GM12878 (cell line): ENCODE measurements at regions not wholly inside any gene's neighbourhood (a gene's known extent, or its start where the extent isn't known, plus 50 kb on each side); places are given as distances from the start of the nearest gene placed in this dataset.

Source experiments
- ATAC-seq: fragments of 200-7000 bp; cut with Tn5 transposase; 3 replicates; pipeline ENCODE4 v1.9.1; 2020; ENCODE audit warnings: mild to moderate bottlenecking, moderate library complexity
- BruUV-seq: library from RNA; stranded (reverse); fragments of 400-500 nt; replicated peaks from 2 replicates; lab custom pipeline; 2021; lab: Mats Ljungman, UMichigan
- CTCF ChIA-PET: fragments of 300-600 bp; sonication (Branson Sonifier 250); formaldehyde crosslinking; extraction: SDS; loops from one replicate; lab custom pipeline; 2021; ENCODE audit warnings: inconsistent platforms; lab: Yijun Ruan, JAX
- POLR2A ChIA-PET: fragments of 350-600 bp; formaldehyde crosslinking; extraction: SDS; loops from one replicate; lab custom pipeline; 2021; ENCODE audit warnings: inconsistent platforms; lab: Charles Lee
- RAD21 ChIA-PET: fragments of 300-600 bp; sonication (Branson Sonifier 250); formaldehyde crosslinking; loops from one replicate; lab custom pipeline; 2023; ENCODE audit warnings: antibody characterized with exemption; ENCODE audit not compliant: unreplicated experiment; lab: Charles Lee
- SMC1A ChIA-PET: fragments of 300-600 bp; sonication (Branson Sonifier 250); formaldehyde crosslinking; loops from one replicate; lab custom pipeline; 2023; ENCODE audit not compliant: unreplicated experiment, uncharacterized antibody; lab: Charles Lee
- DNase-seq: peaks from one replicate; pipeline ENCODE4 v3.0.0-alpha.2; 2011; ENCODE audit warnings: low read depth, low spot score
- FAIRE-seq: peaks from 3 replicates; lab custom pipeline; 2011; peaks lifted over from hg19 to GRCh38; lab: Jason Lieb, UNC
- H2AFZ ChIP-seq: 2 replicates; pipeline ENCODE4 v1.6.0; 2011; ENCODE audit warnings: low read depth, low read length, control low read depth; ENCODE audit not compliant: control insufficient read depth
- H3K27ac ChIP-seq: 2 replicates; pipeline ENCODE4 v1.5.1; 2011; ENCODE audit warnings: control low read depth; ENCODE audit not compliant: control insufficient read depth, insufficient read depth
- H3K27me3 ChIP-seq, 2 experiments: replicated peaks in 1 of 2; 2 replicates each; pipeline versions ENCODE4 v1.6.0 to v1.6.1; 2011; ENCODE audit warnings: low read length in 1 of 2; ENCODE audit not compliant: control insufficient read depth in 2 of 2, insufficient read depth in 2 of 2
- H3K36me3 ChIP-seq, 2 experiments: 2 replicates each; pipeline ENCODE4 v1.5.1; 2011; ENCODE audit warnings: low read length in 1 of 2; ENCODE audit not compliant: control insufficient read depth in 2 of 2, insufficient read depth in 2 of 2
- H3K4me1 ChIP-seq: 2 replicates; pipeline ENCODE4 v1.6.1; 2011; ENCODE audit warnings: mild to moderate bottlenecking, low read length, moderate library complexity, mixed read lengths; ENCODE audit not compliant: control insufficient read depth, insufficient read depth
- H3K4me2 ChIP-seq: 2 replicates; pipeline ENCODE4 v1.6.0; 2011; ENCODE audit warnings: control low read depth; ENCODE audit not compliant: control insufficient read depth, insufficient read depth
- H3K4me3 ChIP-seq: fragments of 200-600 bp; sonication (generic); 2 replicates; pipeline ENCODE4 v1.5.1; 2016
- H3K79me2 ChIP-seq: 2 replicates; pipeline ENCODE4 v1.6.0; 2011; ENCODE audit warnings: low read length; ENCODE audit not compliant: control insufficient read depth, insufficient read depth
- H3K9ac ChIP-seq: 2 replicates; pipeline ENCODE4 v1.8.0; 2011; ENCODE audit warnings: low read length, control low read depth, mixed read lengths; ENCODE audit not compliant: control insufficient read depth, insufficient read depth
- H3K9me3 ChIP-seq: replicated peaks from 3 replicates; pipeline ENCODE4 v1.5.1; 2011; ENCODE audit warnings: mild to moderate bottlenecking, low read length; ENCODE audit not compliant: control insufficient read depth, insufficient read depth
- H4K20me1 ChIP-seq: 2 replicates; pipeline ENCODE4 v1.6.0; 2011; ENCODE audit not compliant: control insufficient read depth, insufficient read depth
- CHD2 ChIP-seq: IDR thresholded peaks from 2 replicates; pipeline ENCODE4 v1.6.1; 2011; ENCODE audit warnings: low read depth, low read length, improper control_type of control experiment, borderline replicate concordance
- FOXK2 ChIP-seq: fragments of 450-650 bp; IDR thresholded peaks from 2 replicates; pipeline ENCODE4 v1.6.1; 2017; ENCODE audit warnings: mild to moderate bottlenecking, moderate library complexity
- HDAC6 ChIP-seq: fragments of 200-600 bp; sonication (generic); IDR thresholded peaks from one replicate; pipeline ENCODE4 v1.8.0; 2017; ENCODE audit warnings: antibody characterized with exemption; ENCODE audit not compliant: unreplicated experiment
- HDGF ChIP-seq: fragments of 450-650 bp; IDR thresholded peaks from 2 replicates; pipeline ENCODE4 v1.6.1; 2016; ENCODE audit warnings: antibody characterized with exemption
- HSF1 ChIP-seq: fragments of 150-350 bp; IDR thresholded peaks from 2 replicates; pipeline ENCODE4 v1.6.1; 2014; ENCODE audit warnings: mild to moderate bottlenecking, low read depth, low read length
- KLF5 ChIP-seq: fragments of 450-650 bp; IDR thresholded peaks from 2 replicates; pipeline ENCODE4 v1.6.1; 2014; ENCODE audit warnings: mild to moderate bottlenecking; ENCODE audit not compliant: partially characterized antibody
- MXI1 ChIP-seq: fragments of 150-350 bp; IDR thresholded peaks from 2 replicates; pipeline ENCODE4 v1.6.1; 2011; ENCODE audit warnings: low read depth, mild to moderate bottlenecking, inconsistent platforms, low read length, improper control_type of control experiment
- MYB ChIP-seq: fragments of 150-350 bp; IDR thresholded peaks from 2 replicates; pipeline ENCODE4 v1.6.1; 2014; ENCODE audit warnings: mild to moderate bottlenecking, low read depth, low read length, borderline replicate concordance
- PKNOX1 ChIP-seq: fragments of 450-650 bp; IDR thresholded peaks from 2 replicates; pipeline ENCODE4 v1.6.1; 2016; ENCODE audit warnings: mild to moderate bottlenecking
- RFX5 ChIP-seq: IDR thresholded peaks from 2 replicates; pipeline ENCODE4 v1.6.1; 2011; ENCODE audit warnings: low read depth, low read length, improper control_type of control experiment
- STAT3 ChIP-seq: IDR thresholded peaks from 2 replicates; pipeline ENCODE4 v1.6.1; 2011; ENCODE audit warnings: low read depth, low read length, improper control_type of control experiment
- in situ Hi-C: fragments of 300-500 bp; cut with MboI; formaldehyde crosslinking; loops from 9 replicates; pipeline ENCODE4 v1.14.3; 2018; ENCODE audit warnings: mixed read lengths
- intact Hi-C: fragments of 100-400 bp; cut with micrococcal nuclease; formaldehyde crosslinking; loops from one replicate; pipeline ENCODE4 v1.14.2; 2022; ENCODE audit not compliant: unreplicated experiment
- TF ChIP-seq, protein P1 (sequence below): fragments of 450-650 bp; IDR thresholded peaks from 2 replicates; pipeline ENCODE4 v1.6.1; 2018; ENCODE audit warnings: mild to moderate bottlenecking, low read depth, moderate library complexity; ENCODE audit not compliant: partially characterized antibody
- TF ChIP-seq, protein P2 (sequence below): IDR thresholded peaks from 2 replicates; pipeline ENCODE4 v1.6.1; 2011; ENCODE audit warnings: low read depth, mild to moderate bottlenecking, low read length, moderate library complexity, borderline replicate concordance; ENCODE audit errors: extremely low read depth
- TF ChIP-seq, protein P3 (sequence below): fragments of 450-650 bp; IDR thresholded peaks from 2 replicates; pipeline ENCODE4 v1.6.1; 2017; ENCODE audit warnings: mild to moderate bottlenecking, moderate library complexity

GRCh38 chr2:145041706-145042105 lies 521.8 kb upstream of the ZEB2 start:
- H3K27ac ChIP-seq = no peak overlapping the region
- DNase-seq = no peak
- H3K36me3 ChIP-seq = no peaks in the 10 kb centered on the region
- ChIA-PET POLR2A (no interaction called here), RAD21 (no interaction called here), CTCF (no interaction called here), SMC1A (no interaction called here)
- in situ Hi-C loops (no loop called here), intact Hi-C loops (no loop called here)
- BruUV-seq = no TSS peak
- H3K27me3 ChIP-seq = no peaks in the 10 kb centered on the region; a peak in 1 of 4 replicates
- no peak overlapping the region for H3K4me2 ChIP-seq
- H3K79me2 ChIP-seq = no peaks in the 10 kb centered on the region
- no peak overlapping the region for H3K4me3 ChIP-seq
- TF ChIP-seq HSF1 = no peak
- no peak for TF ChIP-seq CHD2
- TF ChIP-seq, protein P1, sequence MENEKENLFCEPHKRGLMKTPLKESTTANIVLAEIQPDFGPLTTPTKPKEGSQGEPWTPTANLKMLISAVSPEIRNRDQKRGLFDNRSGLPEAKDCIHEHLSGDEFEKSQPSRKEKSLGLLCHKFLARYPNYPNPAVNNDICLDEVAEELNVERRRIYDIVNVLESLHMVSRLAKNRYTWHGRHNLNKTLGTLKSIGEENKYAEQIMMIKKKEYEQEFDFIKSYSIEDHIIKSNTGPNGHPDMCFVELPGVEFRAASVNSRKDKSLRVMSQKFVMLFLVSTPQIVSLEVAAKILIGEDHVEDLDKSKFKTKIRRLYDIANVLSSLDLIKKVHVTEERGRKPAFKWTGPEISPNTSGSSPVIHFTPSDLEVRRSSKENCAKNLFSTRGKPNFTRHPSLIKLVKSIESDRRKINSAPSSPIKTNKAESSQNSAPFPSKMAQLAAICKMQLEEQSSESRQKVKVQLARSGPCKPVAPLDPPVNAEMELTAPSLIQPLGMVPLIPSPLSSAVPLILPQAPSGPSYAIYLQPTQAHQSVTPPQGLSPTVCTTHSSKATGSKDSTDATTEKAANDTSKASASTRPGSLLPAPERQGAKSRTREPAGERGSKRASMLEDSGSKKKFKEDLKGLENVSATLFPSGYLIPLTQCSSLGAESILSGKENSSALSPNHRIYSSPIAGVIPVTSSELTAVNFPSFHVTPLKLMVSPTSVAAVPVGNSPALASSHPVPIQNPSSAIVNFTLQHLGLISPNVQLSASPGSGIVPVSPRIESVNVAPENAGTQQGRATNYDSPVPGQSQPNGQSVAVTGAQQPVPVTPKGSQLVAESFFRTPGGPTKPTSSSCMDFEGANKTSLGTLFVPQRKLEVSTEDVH = no peak
- TF ChIP-seq MYB = no peak
- TF ChIP-seq RFX5 = no peak
- no peak for TF ChIP-seq FOXK2
- no peak for TF ChIP-seq HDAC6
- TF ChIP-seq MXI1 = no peak
- TF ChIP-seq HDGF = no peak
- TF ChIP-seq, protein P2, sequence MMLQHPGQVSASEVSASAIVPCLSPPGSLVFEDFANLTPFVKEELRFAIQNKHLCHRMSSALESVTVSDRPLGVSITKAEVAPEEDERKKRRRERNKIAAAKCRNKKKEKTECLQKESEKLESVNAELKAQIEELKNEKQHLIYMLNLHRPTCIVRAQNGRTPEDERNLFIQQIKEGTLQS = no peak
- no peak for TF ChIP-seq STAT3
- TF ChIP-seq KLF5 = no peak
- TF ChIP-seq, protein P3, sequence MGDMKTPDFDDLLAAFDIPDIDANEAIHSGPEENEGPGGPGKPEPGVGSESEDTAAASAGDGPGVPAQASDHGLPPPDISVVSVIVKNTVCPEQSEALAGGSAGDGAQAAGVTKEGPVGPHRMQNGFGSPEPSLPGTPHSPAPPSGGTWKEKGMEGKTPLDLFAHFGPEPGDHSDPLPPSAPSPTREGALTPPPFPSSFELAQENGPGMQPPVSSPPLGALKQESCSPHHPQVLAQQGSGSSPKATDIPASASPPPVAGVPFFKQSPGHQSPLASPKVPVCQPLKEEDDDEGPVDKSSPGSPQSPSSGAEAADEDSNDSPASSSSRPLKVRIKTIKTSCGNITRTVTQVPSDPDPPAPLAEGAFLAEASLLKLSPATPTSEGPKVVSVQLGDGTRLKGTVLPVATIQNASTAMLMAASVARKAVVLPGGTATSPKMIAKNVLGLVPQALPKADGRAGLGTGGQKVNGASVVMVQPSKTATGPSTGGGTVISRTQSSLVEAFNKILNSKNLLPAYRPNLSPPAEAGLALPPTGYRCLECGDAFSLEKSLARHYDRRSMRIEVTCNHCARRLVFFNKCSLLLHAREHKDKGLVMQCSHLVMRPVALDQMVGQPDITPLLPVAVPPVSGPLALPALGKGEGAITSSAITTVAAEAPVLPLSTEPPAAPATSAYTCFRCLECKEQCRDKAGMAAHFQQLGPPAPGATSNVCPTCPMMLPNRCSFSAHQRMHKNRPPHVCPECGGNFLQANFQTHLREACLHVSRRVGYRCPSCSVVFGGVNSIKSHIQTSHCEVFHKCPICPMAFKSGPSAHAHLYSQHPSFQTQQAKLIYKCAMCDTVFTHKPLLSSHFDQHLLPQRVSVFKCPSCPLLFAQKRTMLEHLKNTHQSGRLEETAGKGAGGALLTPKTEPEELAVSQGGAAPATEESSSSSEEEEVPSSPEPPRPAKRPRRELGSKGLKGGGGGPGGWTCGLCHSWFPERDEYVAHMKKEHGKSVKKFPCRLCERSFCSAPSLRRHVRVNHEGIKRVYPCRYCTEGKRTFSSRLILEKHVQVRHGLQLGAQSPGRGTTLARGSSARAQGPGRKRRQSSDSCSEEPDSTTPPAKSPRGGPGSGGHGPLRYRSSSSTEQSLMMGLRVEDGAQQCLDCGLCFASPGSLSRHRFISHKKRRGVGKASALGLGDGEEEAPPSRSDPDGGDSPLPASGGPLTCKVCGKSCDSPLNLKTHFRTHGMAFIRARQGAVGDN = no peak
- no peak for TF ChIP-seq PKNOX1
- FAIRE-seq = no peak
- H2AFZ ChIP-seq = no peak overlapping the region
- no peaks in the 10 kb centered on the region for H4K20me1 ChIP-seq
- no peak overlapping the region for H3K9ac ChIP-seq
- H3K4me1 ChIP-seq = no peaks in the 10 kb centered on the region
- no peaks in the 10 kb centered on the region for H3K9me3 ChIP-seq
- no peak for ATAC-seq
